Activated naive CD8-positive, alpha-beta T cell treated with anti-CD3 and anti-CD28 coated beads, Interleukin-2, amount 10 ng/mL, durations not matched to agents 7 days and 5 days (primary cell): ENCODE measurements at regions not wholly inside any gene's neighbourhood (a gene's known extent, or its start where the extent isn't known, plus 50 kb on each side); places are given as distances from the start of the nearest gene placed in this dataset.
"Not testable (repeated sequence)": the region's sequence is repeated elsewhere in the genome, so short reads cannot be mapped to it uniquely, and the experiment has no call there.

ENCODE experiments used
- ATAC-seq: fragments of 150-1000 bp; cut with Tn5 transposase; one replicate; pipeline ENCODE4 v1.10.0; 2021; ENCODE audit warnings: low read depth, moderate library complexity
- POLR2A ChIA-PET: fragments of 350-600 bp; sonication (Branson Sonifier 250); formaldehyde crosslinking; loops from one replicate; lab custom pipeline; 2021; ENCODE audit warnings: antibody characterized with exemption; lab: Charles Lee
- DNase-seq: peaks from one replicate; pipeline ENCODE4 v3.0.0; 2021
- H3K27ac Mint-ChIP-seq: one replicate; pipeline ENCODE4 v1.8.0; 2022; ENCODE audit warnings: mild to moderate bottlenecking, mixed read lengths
- H3K27me3 Mint-ChIP-seq: one replicate; pipeline ENCODE4 v1.8.0; 2022; ENCODE audit warnings: mild to moderate bottlenecking, moderate library complexity, mixed read lengths
- H3K36me3 Mint-ChIP-seq: one replicate; pipeline ENCODE4 v1.8.0; 2021; ENCODE audit warnings: mild to moderate bottlenecking, mixed read lengths
- H3K4me1 Mint-ChIP-seq: one replicate; pipeline ENCODE4 v1.8.0; 2021; ENCODE audit warnings: mixed read lengths
- H3K4me3 Mint-ChIP-seq: one replicate; pipeline ENCODE4 v1.8.0; 2022; ENCODE audit warnings: mild to moderate bottlenecking, moderate library complexity, mixed read lengths
- H3K9me3 Mint-ChIP-seq: one replicate; pipeline ENCODE4 v1.8.0; 2021; ENCODE audit warnings: mixed read lengths

DNA sequence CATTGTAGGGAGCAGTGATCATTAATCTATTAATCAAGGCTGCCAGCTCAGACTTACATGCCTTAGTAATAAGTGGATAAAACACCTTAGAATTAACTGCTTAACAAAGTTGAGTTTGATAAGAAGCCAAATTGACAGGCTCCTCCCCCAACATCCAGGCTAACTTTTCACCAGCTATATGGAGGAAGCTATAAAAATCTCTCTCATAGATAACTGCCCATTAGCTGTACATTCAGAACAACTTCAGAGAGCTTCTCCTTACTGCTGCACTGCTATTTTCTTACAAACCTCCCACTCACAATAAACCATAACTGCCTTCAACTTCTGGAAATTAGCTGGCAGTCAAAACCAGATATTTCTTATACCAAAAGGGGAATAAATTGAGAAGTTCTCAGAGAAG lies 364.1 kb downstream of the PRELID2 start:
- POLR2A ChIA-PET: no interaction called here
- no peak for ATAC-seq
- Mint-ChIP-seq H3K4me3 (no peak overlapping the region), H3K4me1 (no peaks in the 10 kb centered on the region), H3K27me3 (no peaks in the 10 kb centered on the region), H3K27ac (no peak overlapping the region), H3K9me3 (peaks cover 4% of the 10 kb centered on the region), H3K36me3 (no peaks in the 10 kb centered on the region)
- DNase-seq: no peak

DNA sequence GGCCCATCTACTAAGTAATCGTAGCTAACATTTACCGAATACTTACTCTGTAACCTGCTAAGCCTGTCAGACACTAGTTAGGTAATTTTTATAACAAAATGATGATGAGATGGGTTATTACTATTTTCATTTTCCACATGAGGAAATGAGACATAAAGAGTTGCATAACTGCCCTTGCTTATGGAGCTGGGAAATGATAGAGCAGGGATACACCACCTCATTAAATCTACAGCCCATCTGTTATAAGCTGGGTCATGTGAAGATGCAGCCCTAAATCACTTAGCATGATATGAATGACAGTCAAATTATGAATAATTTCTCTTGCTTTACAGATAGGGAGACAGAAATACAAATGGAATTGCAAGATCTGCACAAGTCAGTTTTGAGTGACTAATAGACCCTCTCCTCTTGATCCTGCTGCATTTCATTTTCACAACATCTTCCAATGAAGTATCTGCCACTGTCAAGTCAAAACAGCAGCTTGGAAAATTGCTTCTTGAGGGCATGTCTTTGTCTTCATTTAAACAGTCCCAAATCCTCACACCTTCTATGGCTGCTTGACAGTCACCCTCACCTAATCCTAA lies 364.7 kb downstream of the PRELID2 start:
- H3K27ac Mint-ChIP-seq: no peak overlapping the region
- no peaks in the 10 kb centered on the region for H3K36me3 Mint-ChIP-seq
- ATAC-seq (no peak), DNase-seq (no peak)
- POLR2A ChIA-PET: no interaction called here
- no peaks in the 10 kb centered on the region for H3K4me1 Mint-ChIP-seq
- H3K9me3 Mint-ChIP-seq: peaks cover 4% of the 10 kb centered on the region
- no peaks in the 10 kb centered on the region for H3K27me3 Mint-ChIP-seq
- no peak overlapping the region for H3K4me3 Mint-ChIP-seq

DNA sequence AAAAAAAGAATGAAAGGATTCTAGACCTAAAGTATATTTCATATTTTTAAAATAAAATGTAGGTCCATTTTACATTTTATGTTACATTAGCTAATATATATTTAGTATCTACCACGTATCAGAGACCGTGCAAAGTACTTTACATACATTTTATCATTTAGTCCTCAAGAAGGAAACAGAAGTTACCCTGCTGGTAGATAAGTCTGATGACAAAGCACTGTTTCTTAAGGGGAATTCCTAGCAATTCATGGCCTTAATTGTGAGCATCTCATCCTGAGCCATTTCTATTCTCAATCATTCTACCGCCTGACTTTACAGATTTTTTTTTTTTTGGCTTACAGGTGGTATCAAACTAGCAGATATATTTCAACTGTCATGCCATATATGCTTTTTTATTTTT lies 367.7 kb downstream of the PRELID2 start:
- no peaks in the 10 kb centered on the region for H3K4me1 Mint-ChIP-seq
- no peak for DNase-seq
- H3K9me3 Mint-ChIP-seq: peaks cover 4% of the 10 kb centered on the region
- H3K4me3 Mint-ChIP-seq: no peak overlapping the region
- POLR2A ChIA-PET: no interaction called here
- no peaks in the 10 kb centered on the region for H3K36me3 Mint-ChIP-seq
- H3K27me3 Mint-ChIP-seq: no peaks in the 10 kb centered on the region
- no peak overlapping the region for H3K27ac Mint-ChIP-seq
- no peak for ATAC-seq

DNA sequence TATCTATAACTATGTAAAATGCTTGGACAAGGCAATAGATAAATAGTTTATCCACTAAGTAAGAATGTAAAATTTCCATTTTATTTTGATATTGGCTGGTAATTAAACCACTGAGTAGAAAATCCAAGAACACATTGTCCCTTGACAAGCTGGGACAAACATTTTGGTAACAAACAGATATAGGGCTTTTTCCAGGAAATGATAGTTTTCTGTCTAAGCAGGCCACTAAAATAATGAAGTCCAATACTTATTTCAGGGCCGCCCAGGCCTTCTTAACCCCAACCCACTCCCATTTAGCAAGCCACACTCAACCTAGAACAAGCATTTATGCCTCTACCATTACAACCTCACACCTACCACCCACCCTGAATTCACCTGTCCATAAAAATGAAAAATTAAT lies 368.6 kb downstream of the PRELID2 start:
- POLR2A ChIA-PET: no interaction called here
- no peaks in the 10 kb centered on the region for H3K4me1 Mint-ChIP-seq

DNA sequence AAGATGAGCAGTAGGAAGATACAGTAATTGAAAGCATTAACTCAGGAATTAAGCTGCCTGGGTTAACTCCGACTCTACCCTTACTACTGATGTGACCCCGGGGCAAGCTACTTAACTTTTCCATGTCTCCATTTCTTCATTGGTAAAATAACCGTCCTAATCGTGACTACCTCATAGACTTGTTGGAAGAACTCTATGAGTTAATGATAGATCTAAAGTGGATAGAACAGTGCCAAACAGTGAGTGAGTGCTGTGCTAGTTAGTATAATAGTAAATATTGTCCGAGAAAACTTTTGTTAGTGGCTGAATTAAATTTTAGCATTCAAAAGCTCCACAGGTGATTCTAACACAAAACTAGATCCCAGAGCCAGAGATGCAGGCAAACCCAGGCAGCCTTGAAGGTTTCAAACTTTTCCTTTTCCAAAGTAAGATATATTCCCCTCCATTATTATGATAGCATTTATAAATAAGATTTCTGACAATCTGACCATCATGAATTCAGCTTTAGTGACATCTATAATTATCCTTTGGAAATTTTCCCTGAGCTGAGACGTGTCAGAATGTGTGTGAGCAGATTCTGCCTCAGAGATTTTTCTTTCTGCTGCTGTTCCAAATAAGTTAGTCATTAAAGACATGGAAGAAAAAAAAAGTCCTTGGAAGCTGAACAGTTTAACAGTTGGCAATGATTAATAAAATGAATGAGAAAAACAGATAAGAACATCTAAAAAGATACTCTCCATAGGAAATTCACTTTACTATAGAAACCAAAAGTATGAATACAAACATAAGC lies 369.5 kb downstream of the PRELID2 start:
- Mint-ChIP-seq H3K27me3 (no peaks in the 10 kb centered on the region), H3K4me1 (no peaks in the 10 kb centered on the region)

More for the DNA sequence above, 368.6 kb downstream of the PRELID2 start:
- Mint-ChIP-seq H3K9me3 (peaks cover 3% of the 10 kb centered on the region), H3K36me3 (no peaks in the 10 kb centered on the region), H3K27me3 (no peaks in the 10 kb centered on the region), H3K27ac (no peak overlapping the region), H3K4me3 (no peak overlapping the region)
- ATAC-seq (no peak), DNase-seq (no peak)

DNA sequence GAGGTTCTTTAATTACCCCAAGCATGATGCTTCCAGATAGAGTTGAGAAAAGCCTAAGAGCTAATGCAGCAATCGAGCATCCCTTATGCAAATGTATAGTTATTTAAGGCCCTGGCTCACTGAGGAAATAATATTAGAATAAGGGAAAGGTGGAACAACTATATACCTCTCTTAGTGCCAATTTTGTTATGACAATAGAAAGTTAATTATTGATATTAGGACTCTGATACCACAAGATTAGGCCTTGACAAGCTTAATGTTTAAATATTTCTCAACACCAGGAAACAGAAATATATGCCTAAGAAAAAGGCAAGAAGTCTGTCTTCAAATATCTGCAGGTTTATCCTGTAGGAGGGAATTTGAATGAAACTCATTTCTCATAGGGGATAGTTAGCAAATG lies 371.0 kb downstream of the PRELID2 start:
- Mint-ChIP-seq H3K4me1 (no peaks in the 10 kb centered on the region), H3K36me3 (no peaks in the 10 kb centered on the region), H3K27ac (no peak overlapping the region), H3K4me3 (no peak overlapping the region), H3K9me3 (no peaks in the 10 kb centered on the region), H3K27me3 (no peaks in the 10 kb centered on the region)
- POLR2A ChIA-PET: no interaction called here
- ATAC-seq (no peak), DNase-seq (no peak)

More for the DNA sequence above, 369.5 kb downstream of the PRELID2 start:
- no peak overlapping the region for H3K4me3 Mint-ChIP-seq
- no peaks in the 10 kb centered on the region for H3K36me3 Mint-ChIP-seq
- H3K9me3 Mint-ChIP-seq: peaks cover under 1% of the 10 kb centered on the region
- POLR2A ChIA-PET: no interaction called here
- H3K27ac Mint-ChIP-seq: no peak overlapping the region
- no peak for ATAC-seq
- DNase-seq: no peak

DNA sequence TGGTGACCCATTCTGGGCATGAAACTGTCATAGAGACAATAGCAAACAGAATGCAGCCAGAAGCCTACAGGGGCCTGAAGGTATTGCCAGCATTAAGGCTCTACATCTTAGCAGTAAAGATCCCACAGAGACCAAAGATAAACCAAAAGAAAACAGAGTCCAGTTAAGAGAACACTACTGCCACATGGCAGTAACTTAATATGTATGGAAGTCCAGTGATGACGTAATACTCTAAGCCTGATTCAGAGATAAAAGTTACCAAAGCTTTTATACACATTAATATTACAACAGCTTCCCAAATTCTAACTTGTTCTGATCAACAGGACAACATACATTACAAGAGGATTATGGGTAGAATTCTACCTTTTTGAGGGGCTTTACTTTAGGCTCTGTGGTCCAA lies 371.5 kb downstream of the PRELID2 start:
- no peak for ATAC-seq
- H3K4me1 Mint-ChIP-seq: no peaks in the 10 kb centered on the region
- H3K4me3 Mint-ChIP-seq: no peak overlapping the region
- no peaks in the 10 kb centered on the region for H3K27me3 Mint-ChIP-seq
- no peak overlapping the region for H3K27ac Mint-ChIP-seq
- POLR2A ChIA-PET: no interaction called here
- no peaks in the 10 kb centered on the region for H3K9me3 Mint-ChIP-seq
- DNase-seq: no peak
- H3K36me3 Mint-ChIP-seq: no peaks in the 10 kb centered on the region

DNA sequence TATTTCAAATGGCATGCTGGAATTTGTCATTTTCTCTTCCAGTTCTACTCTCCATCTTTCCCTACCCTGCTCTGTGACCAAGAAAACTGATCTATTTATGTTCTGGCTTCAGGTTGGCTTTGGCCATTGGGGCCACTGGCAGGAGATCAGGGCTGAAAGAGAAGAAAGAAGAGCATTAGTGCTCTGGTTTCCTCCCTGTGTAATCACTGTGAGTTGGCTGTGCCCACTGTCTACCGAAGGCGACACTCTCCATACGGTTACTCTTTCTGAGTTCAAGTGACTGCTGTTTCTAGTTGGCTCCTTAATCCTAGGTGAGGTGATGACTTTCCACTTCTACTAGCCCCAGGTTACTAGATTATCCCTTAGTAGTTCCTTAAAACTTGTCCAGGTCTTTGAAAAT lies 372.6 kb downstream of the PRELID2 start:
- ATAC-seq (no peak), DNase-seq (no peak)
- Mint-ChIP-seq H3K27ac (no peak overlapping the region), H3K4me3 (no peak overlapping the region), H3K4me1 (no peaks in the 10 kb centered on the region), H3K9me3 (no peaks in the 10 kb centered on the region), H3K27me3 (no peaks in the 10 kb centered on the region), H3K36me3 (no peaks in the 10 kb centered on the region)
- POLR2A ChIA-PET: no interaction called here

DNA sequence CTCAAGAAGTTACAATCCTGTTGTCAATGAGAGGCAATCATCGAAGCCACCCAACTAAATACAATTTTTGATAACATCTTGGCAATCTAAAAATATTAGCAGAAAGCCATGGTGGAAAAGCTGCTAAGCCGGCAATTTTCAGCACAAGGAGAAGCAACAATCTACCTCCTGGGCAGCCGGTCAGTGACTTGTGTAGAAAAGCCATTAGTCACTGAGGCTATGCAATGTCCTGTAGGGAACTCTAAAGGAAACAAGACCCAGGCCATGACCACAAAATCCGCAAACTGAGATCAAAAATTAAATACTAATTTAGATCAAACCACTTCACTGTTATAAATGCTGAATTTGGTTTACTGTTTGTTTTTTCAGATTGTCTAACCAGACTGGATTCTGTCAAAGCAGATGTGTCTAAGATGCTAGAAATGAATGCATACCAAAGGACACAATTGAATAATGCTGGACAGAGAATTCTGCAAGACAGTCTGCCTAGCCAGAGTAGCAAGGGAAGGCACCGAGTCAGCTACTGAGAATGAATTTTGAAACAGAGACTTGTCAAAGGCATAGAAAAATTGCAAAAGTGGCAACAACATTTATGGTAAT lies 384.8 kb downstream of the PRELID2 start:
- Mint-ChIP-seq H3K4me1 (no peaks in the 10 kb centered on the region), H3K4me3 (no peak overlapping the region), H3K27me3 (no peaks in the 10 kb centered on the region), H3K27ac (no peak overlapping the region), H3K36me3 (no peaks in the 10 kb centered on the region), H3K9me3 (peaks cover 4% of the 10 kb centered on the region)
- DNase-seq: no peak
- ATAC-seq: no peak
- POLR2A ChIA-PET: no interaction called here

DNA sequence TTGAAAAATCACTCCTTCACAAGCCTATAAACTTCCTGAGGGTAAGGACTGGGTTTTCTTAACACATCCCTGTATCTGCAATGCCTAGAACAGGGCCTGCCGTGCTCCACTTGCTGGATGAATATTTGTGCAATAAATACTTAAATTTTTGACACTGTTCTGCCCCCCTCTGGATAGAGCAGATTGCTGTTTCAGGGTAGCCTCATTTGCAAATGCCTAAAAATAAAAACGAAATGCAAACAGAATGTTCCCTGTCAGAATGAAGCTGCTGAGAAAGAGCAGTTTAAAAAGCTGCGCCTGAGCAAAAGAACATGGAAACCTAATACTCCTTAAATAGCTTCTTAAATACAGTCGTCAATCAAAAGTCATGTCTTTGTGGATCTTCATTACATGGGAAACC lies 385.3 kb downstream of the PRELID2 start:
- POLR2A ChIA-PET: no interaction called here
- ATAC-seq (no peak), DNase-seq (no peak)
- peaks cover 4% of the 10 kb centered on the region for H3K9me3 Mint-ChIP-seq
- no peaks in the 10 kb centered on the region for H3K4me1 Mint-ChIP-seq
- no peaks in the 10 kb centered on the region for H3K36me3 Mint-ChIP-seq
- H3K27me3 Mint-ChIP-seq: no peaks in the 10 kb centered on the region
- no peak overlapping the region for H3K27ac Mint-ChIP-seq
- H3K4me3 Mint-ChIP-seq: no peak overlapping the region

DNA sequence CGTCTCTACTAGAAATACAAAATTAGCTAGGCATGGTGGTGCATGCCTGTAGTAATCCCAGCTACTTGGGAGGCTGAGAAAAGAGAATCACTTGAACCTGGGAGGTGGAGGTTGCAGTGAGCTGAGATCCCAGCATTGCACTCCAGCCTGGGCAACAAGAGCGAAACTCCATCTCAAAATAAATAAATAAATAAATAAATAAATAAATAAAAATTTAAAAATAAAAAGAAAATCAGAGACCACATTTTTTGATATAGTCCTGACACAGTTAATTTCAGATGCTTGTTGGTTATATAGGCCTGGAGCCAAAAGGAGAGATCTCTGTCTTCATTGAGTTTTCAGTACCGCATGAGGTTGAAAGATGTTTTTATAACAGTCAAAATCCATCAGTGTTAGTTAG lies 388.3 kb downstream of the PRELID2 start:
- H3K4me3 Mint-ChIP-seq, DNase-seq, H3K4me1 Mint-ChIP-seq, POLR2A ChIA-PET, H3K27ac Mint-ChIP-seq, ATAC-seq, H3K9me3 Mint-ChIP-seq, H3K36me3 Mint-ChIP-seq, H3K27me3 Mint-ChIP-seq: not testable (repeated sequence)

DNA sequence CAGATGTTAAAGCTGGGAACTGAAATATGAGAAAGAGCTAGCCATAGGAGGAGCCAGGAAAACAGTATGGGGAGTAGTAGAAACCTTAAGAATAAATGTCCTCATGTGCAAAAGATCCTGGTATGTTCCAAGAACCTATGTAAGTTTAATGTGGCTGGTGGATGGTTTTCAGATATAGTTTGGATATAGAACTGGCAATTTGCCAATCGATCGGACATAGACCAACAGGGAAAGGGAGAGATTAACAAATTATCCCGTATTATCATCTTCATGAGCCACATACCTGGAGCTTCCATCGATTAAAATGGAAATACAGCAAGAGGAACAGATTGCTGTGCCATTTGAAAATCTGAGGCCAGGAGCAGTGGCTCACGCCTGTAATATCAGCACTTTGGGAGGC lies 388.7 kb downstream of the PRELID2 start:
- Mint-ChIP-seq H3K27me3 (no peaks in the 10 kb centered on the region), H3K36me3 (no peaks in the 10 kb centered on the region), H3K27ac (no peak overlapping the region), H3K4me1 (no peaks in the 10 kb centered on the region), H3K9me3 (peaks cover 7% of the 10 kb centered on the region), H3K4me3 (no peak overlapping the region)
- ATAC-seq (no peak), DNase-seq (no peak)
- POLR2A ChIA-PET: no interaction called here

DNA sequence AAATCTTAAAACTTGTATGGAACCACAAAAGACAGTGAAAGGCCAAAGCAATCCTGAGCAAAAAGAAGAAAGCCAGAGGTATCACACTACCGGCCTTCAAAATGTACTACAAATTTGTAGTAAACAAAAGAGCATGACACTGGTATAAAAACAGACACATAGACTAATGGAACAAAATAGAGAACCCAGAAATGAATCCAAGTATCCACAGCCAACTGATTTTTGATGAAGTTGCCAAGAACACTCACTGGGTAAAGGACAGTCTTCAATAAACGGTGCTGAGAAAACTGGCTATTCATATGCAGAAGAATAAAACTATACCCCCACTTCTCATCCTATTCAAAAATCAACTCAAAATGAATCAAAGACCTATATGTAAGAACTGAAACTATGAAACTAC lies 390.1 kb downstream of the PRELID2 start:
- Mint-ChIP-seq H3K36me3 (no peaks in the 10 kb centered on the region), H3K27ac (no peak overlapping the region), H3K27me3 (no peaks in the 10 kb centered on the region), H3K9me3 (peaks cover 9% of the 10 kb centered on the region), H3K4me1 (no peaks in the 10 kb centered on the region), H3K4me3 (no peak overlapping the region)
- no peak for DNase-seq
- ATAC-seq: no peak
- POLR2A ChIA-PET: no interaction called here

DNA sequence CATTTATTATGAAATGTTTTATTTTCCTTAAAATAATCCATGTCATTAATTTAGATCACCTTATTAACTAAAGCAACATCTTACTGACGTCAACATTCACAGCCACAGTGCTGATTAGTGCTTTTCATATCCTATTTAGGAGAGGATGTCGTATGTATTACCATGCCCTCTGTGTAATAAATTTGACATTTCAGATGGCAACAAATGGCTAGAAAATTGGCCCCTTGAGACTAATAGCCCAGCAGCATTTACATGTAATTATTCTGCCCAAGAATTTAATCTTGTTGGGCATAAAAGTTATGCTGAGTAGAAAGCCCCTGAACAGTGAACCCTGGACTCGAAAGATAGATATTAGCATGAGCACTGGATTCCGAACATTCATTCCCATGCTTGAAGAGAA lies 391.2 kb downstream of the PRELID2 start:
- H3K27me3 Mint-ChIP-seq: no peaks in the 10 kb centered on the region
- DNase-seq (no peak), ATAC-seq (no peak)
- POLR2A ChIA-PET: no interaction called here
- H3K4me1 Mint-ChIP-seq: no peaks in the 10 kb centered on the region
- no peak overlapping the region for H3K4me3 Mint-ChIP-seq
- no peak overlapping the region for H3K27ac Mint-ChIP-seq
- H3K36me3 Mint-ChIP-seq: no peaks in the 10 kb centered on the region
- peaks cover 8% of the 10 kb centered on the region for H3K9me3 Mint-ChIP-seq
